GM10248 (cell line): ENCODE measurements at regions not wholly inside any gene's neighbourhood (a gene's known extent, or its start where the extent isn't known, plus 50 kb on each side); places are given as distances from the start of the nearest gene placed in this dataset.

Experiments
- CTCF ChIA-PET: fragments of 300-600 bp; sonication (Branson Sonifier 250); formaldehyde crosslinking; extraction: SDS; loops from one replicate; lab custom pipeline; 2021; ENCODE audit warnings: antibody characterized with exemption; lab: Yijun Ruan, JAX
- POLR2A ChIA-PET: fragments of 350-650 bp; sonication (Branson Sonifier 250); formaldehyde crosslinking; extraction: SDS; loops from one replicate; lab custom pipeline; 2020; ENCODE audit warnings: antibody characterized with exemption; lab: Yijun Ruan, JAX
- DNase-seq: peaks from one replicate; pipeline ENCODE4 v3.0.0; 2012; ENCODE audit errors: extremely low spot score
- CTCF ChIP-seq: IDR thresholded peaks from 2 replicates; pipeline ENCODE4 v1.5.1; 2012; ENCODE audit warnings: mild to moderate bottlenecking, low read depth; ENCODE audit errors: extremely low read depth, missing control alignments, control extremely low read depth

- ChIA-PET CTCF (interaction anchor here (1.3 kb wide), 1 partner anchor 57 kb away, joined by 3 read pairs; no protein-coding TSS in a partner anchor), POLR2A (no interaction called here)
- no peak for DNase-seq
- TF ChIP-seq CTCF: no peak
Measured at GRCh38 chr7:45980181-45980905, 59.3 kb upstream of the IGFBP3 start.

GRCh38 chr7:45979275-45980180 is 58.5 kb upstream of the IGFBP3 start:
- DNase-seq: peak; percentile 12
- CTCF ChIA-PET: no interaction called here
- TF ChIP-seq CTCF: no peak
- POLR2A ChIA-PET: no interaction called here

GRCh38 chr7:45978731-45979211 is 57.7 kb upstream of the IGFBP3 start:
- DNase-seq: peak; percentile 6
- TF ChIP-seq CTCF: no peak
- ChIA-PET CTCF (no interaction called here), POLR2A (no interaction called here)

GRCh38 chr7:45978010-45978681 is 57.1 kb upstream of the IGFBP3 start:
- DNase-seq: peak; percentile 15
- ChIA-PET POLR2A (no interaction called here), CTCF (interaction anchor here (1.1 kb wide), 1 partner anchor 10 kb away, joined by 4 read pairs; no protein-coding TSS in a partner anchor)

DNA sequence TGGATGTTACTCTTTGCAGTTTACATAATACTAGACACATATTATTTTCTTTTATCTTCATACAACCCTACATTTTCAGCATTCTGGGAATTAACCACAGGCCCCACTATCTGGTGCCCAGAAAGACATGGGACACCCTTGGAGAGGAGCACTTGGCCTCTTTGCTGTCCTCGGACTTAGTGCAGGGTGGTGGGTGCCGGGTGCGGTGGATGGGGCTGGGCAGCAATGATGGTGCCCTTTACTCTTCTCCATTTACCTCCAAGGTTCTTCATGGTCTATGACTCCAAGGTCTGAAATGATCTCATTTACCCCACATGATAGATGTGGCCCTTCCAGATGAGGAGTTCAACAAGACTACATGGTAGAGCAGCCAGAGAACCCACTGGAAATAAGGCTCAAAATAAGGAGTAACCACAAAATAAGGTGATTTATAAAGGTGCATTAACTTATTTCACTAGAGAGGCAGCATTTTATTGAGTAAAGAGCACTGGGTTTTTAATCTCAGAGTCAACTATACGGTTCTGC is 56.2 kb upstream of the IGFBP3 start:
- DNase-seq: peak; percentile 7
- ChIA-PET POLR2A (no interaction called here), CTCF (interaction anchor here (1.1 kb wide), 1 partner anchor 10 kb away, joined by 4 read pairs; no protein-coding TSS in a partner anchor)
- TF ChIP-seq CTCF: no peak

More at GRCh38 chr7:45978010-45978681, 57.1 kb upstream of the IGFBP3 start:
- TF ChIP-seq CTCF: no peak
